GM12872 (cell line): ENCODE measurements at regions not wholly inside any gene's neighbourhood (a gene's known extent, or its start where the extent isn't known, plus 50 kb on each side); places are given as distances from the start of the nearest gene placed in this dataset.

ENCODE experiments used
- TF ChIP-seq, protein P1 (sequence below): IDR thresholded peaks from 3 replicates; pipeline ENCODE4 v1.5.1; 2011; ENCODE audit warnings: low read depth, mild to moderate bottlenecking, low read length, moderate library complexity; ENCODE audit not compliant: insufficient read depth

DNA sequence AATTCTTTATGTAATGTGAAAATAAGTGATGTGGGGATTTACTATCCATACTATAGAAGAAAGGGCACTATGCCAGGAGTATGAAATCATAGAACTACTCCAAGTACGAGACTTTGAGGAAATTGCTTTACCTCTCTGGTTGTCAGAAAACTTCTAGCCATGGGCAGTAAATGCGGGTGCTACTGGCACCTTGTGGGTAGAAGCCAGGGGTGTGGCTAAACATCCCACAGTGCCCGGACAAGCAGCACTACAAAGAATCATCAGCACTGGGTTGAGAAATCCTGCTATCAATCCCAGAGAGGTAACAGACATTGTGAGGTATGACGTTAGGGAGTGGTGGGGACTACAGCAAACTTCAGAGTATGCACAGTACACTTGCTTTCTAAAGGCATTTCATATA is 453.5 kb upstream of the TNP1 start:
- TF ChIP-seq, protein P1, sequence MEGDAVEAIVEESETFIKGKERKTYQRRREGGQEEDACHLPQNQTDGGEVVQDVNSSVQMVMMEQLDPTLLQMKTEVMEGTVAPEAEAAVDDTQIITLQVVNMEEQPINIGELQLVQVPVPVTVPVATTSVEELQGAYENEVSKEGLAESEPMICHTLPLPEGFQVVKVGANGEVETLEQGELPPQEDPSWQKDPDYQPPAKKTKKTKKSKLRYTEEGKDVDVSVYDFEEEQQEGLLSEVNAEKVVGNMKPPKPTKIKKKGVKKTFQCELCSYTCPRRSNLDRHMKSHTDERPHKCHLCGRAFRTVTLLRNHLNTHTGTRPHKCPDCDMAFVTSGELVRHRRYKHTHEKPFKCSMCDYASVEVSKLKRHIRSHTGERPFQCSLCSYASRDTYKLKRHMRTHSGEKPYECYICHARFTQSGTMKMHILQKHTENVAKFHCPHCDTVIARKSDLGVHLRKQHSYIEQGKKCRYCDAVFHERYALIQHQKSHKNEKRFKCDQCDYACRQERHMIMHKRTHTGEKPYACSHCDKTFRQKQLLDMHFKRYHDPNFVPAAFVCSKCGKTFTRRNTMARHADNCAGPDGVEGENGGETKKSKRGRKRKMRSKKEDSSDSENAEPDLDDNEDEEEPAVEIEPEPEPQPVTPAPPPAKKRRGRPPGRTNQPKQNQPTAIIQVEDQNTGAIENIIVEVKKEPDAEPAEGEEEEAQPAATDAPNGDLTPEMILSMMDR: no peak

DNA sequence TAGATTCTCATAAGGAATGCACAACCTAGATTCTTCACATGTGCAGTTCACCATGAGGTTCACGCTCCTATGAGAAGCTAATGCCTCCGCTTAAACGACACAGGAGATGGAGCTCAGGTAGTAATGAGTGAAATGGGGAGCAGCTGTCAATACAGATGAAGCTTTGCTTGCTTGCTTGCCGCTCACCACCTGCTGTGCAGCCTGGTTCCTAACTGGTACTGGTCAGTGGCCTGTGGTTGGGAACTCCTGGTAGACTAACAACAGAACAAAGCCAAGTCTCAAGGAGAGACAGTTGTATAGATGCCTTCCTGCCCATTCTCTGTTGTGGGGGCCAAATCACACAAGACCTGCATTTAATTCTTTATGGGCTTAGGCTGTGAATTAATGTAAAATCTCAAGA is 449.2 kb upstream of the TNP1 start:
- TF ChIP-seq, protein P1: no peak

DNA sequence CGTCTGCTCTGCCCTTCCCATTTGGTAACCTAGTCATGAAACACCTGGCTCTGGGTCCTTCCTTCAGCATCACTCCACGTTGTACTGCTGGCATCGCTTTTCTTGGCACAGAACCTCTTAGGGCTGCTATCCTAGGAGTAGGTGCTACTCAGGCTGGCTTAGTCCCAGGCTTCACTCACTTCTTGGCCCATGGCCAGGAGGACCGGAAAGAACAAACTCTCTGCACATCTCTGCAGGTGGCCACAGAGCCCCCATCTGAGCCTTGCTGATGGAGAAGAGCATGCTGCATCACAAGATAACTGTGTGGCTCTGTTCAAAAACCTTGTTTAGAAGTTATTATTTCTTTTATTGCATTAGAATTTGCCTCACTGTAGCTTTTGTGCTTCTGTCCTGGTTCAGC is 447.2 kb upstream of the TNP1 start:
- TF ChIP-seq, protein P1: no peak

DNA sequence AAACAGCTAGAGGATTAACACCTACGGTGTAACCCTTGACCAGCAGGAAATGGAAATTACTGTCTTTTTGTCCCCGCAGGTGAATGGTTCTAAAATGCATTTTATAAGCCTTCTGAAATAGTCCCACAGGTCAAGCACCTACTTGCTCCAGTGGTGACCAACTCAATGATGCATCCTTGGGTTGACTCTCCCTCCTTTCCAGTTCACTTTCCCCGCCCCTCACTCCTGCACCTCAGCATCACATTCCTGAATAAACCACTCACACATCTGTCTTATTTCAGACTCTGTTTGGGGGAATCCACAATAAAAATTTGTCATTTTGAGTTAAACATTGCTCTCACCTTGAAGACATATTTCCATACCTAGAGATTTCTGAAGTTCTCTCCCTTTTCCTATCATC is 446.0 kb upstream of the TNP1 start:
- TF ChIP-seq, protein P1: no peak

DNA sequence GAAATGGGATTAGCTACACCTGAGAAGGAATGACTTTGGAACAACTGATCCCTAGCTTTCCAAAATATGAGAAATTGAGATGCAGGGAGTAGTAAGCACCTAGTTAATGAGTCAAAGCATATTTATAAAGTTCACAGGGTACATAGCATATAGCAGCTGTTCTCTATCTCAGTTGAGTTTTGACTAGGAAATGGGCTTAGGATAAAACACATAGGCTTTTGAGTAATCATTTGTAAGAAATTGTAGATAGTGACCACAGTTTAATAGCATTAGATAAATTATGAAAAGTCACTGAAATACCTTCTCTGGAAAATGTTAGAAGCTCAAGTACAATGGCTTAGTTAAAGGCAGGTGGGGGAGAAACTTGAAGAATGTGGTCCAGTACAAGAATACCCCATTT is 444.7 kb upstream of the TNP1 start:
- TF ChIP-seq, protein P1: no peak

DNA sequence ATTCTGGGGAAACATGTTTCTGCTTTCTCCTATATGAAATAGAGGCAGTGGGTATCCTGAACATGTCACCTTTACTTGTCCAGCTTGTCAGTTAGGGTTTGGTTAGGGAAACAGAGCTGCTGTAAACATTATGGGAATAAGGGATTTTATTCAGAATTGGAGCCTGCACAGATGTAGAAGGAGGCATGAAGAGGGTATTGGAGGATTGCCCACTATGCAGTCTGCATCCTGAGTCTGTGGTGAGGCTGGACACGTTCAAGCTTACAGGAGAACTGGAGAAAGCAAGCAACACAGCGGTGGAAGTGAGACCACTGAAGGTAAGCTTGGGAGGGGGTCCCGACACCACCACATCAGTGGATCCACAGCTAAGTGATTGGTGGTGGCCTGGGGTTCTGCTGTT is 443.0 kb upstream of the TNP1 start:
- TF ChIP-seq, protein P1: no peak

DNA sequence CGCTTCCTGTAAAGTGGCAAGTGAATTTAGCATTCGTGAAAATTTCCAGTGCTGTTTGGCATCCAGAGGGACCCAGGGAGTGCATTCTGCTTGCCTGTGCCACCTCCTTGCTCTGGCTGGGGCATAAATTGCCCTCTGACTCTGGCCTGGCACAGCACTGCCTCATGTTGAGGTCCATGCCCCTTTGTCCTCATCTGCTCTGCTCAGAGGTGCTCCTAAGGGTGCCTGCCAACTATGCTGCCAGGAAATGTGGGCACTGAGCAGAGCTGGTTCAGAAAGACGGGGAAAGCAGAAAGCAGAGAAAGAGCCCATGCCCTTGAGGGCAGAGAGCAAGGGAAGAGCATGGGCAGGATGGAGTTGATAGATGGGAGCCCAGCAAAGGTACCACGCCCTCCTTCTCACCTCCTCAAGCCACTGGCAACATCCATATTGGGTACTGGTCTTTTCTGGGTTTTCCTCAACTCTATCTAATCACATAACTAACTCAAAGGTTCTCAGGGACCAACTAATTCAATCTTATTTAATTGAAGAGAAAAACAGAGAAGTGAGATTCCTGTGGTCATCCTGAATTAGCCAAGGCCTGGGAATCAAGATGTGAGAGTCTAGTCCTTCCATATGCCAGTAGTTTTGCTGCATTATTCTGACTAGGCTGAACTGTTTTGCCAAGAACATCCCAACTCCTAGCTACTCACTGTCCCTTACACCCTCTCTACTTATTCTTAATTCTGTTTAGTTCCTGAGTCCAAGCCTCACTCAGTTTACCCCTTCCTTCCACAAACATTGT is 441.5 kb upstream of the TNP1 start:
- TF ChIP-seq, protein P1: no peak
